HG03558 (cell line): ENCODE measurements at regions not wholly inside any gene's neighbourhood (a gene's known extent, or its start where the extent isn't known, plus 50 kb on each side); places are given as distances from the start of the nearest gene placed in this dataset.

Experiments
- ATAC-seq: cut with Tn5 transposase; IDR thresholded peaks from one replicate; pipeline ENCODE4 v1.9.1; 2021; ENCODE audit warnings: moderate number of reproducible peaks; ENCODE audit not compliant: unreplicated experiment; ENCODE audit errors: extremely low read depth

GRCh38 chr20:6942266-6942665, 174.8 kb downstream of the BMP2 start:
- no peak for ATAC-seq

- ATAC-seq = no peak
These were observed 176.8 kb downstream of the BMP2 start for GRCh38 chr20:6944292-6944691.

GRCh38 chr20:6953611-6954010, 186.1 kb downstream of the BMP2 start:
- ATAC-seq = no peak

- no peak for ATAC-seq
These were observed 186.7 kb downstream of the BMP2 start for GRCh38 chr20:6954219-6954618.

- no peak for ATAC-seq
These were observed 188.6 kb downstream of the BMP2 start for GRCh38 chr20:6956056-6956455.

- ATAC-seq = no peak
These were observed 189.1 kb downstream of the BMP2 start for GRCh38 chr20:6956574-6956973.

- no peak for ATAC-seq
These were observed 192.4 kb downstream of the BMP2 start for GRCh38 chr20:6959900-6960312.

- ATAC-seq = no peak
These were observed 199.2 kb downstream of the BMP2 start for GRCh38 chr20:6966721-6967120.

- ATAC-seq = no peak
These were observed 207.4 kb downstream of the BMP2 start for GRCh38 chr20:6974838-6975237.

- ATAC-seq = no peak
These were observed 207.8 kb downstream of the BMP2 start for GRCh38 chr20:6975311-6975710.

GRCh38 chr20:6976106-6976900, 208.8 kb downstream of the BMP2 start:
- ATAC-seq = no peak

- no peak for ATAC-seq
These were observed 212.1 kb downstream of the BMP2 start for GRCh38 chr20:6979621-6980020.

GRCh38 chr20:6993011-6993410, 225.5 kb downstream of the BMP2 start:
- no peak for ATAC-seq

- no peak for ATAC-seq
These were observed 226.0 kb downstream of the BMP2 start for GRCh38 chr20:6993511-6993910.

- ATAC-seq = no peak
These were observed 227.0 kb downstream of the BMP2 start for GRCh38 chr20:6994452-6994851.

GRCh38 chr20:6998909-6999308, 231.4 kb downstream of the BMP2 start:
- no peak for ATAC-seq

GRCh38 chr20:6999381-6999780, 231.9 kb downstream of the BMP2 start:
- no peak for ATAC-seq

GRCh38 chr20:7003598-7003997, 236.1 kb downstream of the BMP2 start:
- ATAC-seq = no peak

- ATAC-seq = no peak
These were observed 237.3 kb downstream of the BMP2 start for GRCh38 chr20:7004801-7005200.

GRCh38 chr20:7010527-7010926, 243.0 kb downstream of the BMP2 start:
- ATAC-seq = no peak

GRCh38 chr20:7015257-7015656, 247.8 kb downstream of the BMP2 start:
- no peak for ATAC-seq

- no peak for ATAC-seq
These were observed 255.1 kb downstream of the BMP2 start for GRCh38 chr20:7022597-7022996.
